ENCODE measurements at regions not wholly inside any gene's neighbourhood (a gene's known extent, or its start where the extent isn't known, plus 50 kb on each side); places are given as distances from the start of the nearest gene placed in this dataset.

DNA sequence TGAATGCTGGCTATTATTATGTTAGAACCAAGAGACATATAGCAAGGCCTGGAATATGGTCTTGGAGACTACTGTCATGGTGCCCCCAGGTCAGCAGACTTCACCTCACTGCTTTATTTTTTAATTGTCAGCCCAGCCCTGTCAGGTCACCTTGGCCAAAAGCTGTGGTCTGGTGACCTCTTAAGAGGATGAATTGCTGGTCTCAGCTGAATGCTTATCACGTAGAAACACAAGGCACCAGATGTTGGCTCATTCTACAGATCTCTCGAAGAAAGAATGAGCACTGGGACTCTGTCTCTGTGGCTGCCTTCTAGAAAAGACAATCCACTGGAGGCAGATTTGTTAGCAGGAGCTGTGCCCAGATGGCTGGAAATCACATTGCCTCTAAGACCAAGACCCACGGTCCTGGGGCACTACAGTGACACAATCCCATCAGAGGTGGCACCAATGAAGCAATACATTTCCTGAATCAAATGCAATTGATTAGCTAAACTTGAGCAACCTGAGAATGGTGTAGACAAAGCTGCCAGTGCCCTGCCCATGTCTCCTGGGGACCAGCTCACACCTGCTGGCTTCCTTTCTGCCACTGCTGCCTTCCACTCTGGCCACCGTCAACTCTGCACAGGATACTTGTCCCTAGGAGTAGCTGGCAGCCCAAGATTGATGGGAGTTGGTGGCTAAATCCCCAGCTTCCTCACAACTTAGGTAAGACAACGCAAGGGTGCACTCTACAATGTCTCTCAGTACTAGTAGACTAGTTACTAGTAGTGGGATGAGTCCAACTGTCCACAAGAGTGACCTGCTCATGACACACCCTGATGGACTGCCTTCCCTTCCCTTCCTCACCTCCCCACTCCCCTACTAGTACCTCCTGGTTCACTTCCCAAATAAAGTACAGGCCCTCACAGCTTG lies 384.9 kb upstream of the PROK2 start:
- Histone ChIP-seq H3K27ac (no peak overlapping the region), H3K36me3 (no peaks in the 10 kb centered on the region), H3K9me3 (no peaks in the 10 kb centered on the region), H3K4me1 (peaks cover 10% of the 10 kb centered on the region), H3K4me3 (no peak overlapping the region), H3K27me3 (ENCODE audit: low read depth) (no peaks in the 10 kb centered on the region)
- ATAC-seq (no peak), DNase-seq (no peak)
- TF ChIP-seq, protein P1, sequence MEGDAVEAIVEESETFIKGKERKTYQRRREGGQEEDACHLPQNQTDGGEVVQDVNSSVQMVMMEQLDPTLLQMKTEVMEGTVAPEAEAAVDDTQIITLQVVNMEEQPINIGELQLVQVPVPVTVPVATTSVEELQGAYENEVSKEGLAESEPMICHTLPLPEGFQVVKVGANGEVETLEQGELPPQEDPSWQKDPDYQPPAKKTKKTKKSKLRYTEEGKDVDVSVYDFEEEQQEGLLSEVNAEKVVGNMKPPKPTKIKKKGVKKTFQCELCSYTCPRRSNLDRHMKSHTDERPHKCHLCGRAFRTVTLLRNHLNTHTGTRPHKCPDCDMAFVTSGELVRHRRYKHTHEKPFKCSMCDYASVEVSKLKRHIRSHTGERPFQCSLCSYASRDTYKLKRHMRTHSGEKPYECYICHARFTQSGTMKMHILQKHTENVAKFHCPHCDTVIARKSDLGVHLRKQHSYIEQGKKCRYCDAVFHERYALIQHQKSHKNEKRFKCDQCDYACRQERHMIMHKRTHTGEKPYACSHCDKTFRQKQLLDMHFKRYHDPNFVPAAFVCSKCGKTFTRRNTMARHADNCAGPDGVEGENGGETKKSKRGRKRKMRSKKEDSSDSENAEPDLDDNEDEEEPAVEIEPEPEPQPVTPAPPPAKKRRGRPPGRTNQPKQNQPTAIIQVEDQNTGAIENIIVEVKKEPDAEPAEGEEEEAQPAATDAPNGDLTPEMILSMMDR (IDR thresholded peaks at IDR 0.05) = no peak
- intact Hi-C loops (cut with DNase I) = no loop called here

DNA sequence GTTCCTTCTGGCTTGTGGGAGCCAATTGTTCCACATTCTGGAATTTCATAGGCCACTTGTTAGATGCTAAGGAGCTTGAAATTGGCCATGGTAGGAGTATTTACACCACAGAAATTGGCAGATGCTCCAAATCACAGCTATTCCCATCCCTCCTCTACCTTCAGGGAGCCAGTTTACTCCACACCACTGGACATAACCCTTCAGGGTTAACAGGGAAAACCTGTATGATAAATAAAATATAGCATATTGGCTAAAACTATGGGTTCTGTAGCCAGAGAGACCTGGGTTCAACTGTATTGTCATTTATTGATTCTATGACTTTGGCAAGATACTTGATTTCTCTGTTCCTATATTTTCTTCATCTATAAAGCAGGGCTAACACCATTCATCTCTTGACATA lies 384.2 kb upstream of the PROK2 start:
- intact Hi-C loops (cut with DNase I) = no loop called here
- Histone ChIP-seq H3K9me3 (no peaks in the 10 kb centered on the region), H3K27ac (no peak overlapping the region), H3K27me3 (ENCODE audit: low read depth) (no peaks in the 10 kb centered on the region), H3K4me3 (no peak overlapping the region), H3K36me3 (no peaks in the 10 kb centered on the region), H3K4me1 (peaks cover 10% of the 10 kb centered on the region)
- ATAC-seq (no peak), DNase-seq (no peak)
- TF ChIP-seq, protein P1 (IDR thresholded peaks at IDR 0.05) = no peak

DNA sequence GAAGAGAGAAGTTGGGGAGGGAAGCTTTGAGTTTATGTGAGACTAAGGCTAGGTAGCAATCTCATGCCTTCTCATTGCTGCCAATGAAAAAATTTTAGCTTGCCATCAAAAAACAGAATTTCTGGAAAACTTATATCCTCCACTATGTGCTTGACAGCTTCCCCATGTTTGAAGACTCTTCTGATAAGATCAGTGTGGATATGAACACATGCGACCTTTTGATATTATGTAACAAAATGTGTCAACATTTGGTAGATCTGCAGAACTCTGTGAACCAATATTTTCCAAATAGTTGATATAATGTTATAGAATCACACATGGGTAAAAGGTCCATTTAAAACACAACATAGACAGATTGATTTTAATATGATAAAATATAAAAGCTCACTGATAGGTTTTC lies 380.9 kb upstream of the PROK2 start:
- Histone ChIP-seq H3K27me3 (ENCODE audit: low read depth) (no peaks in the 10 kb centered on the region), H3K4me1 (peaks cover 6% of the 10 kb centered on the region), H3K27ac (no peak overlapping the region), H3K4me3 (no peak overlapping the region), H3K9me3 (no peaks in the 10 kb centered on the region), H3K36me3 (no peaks in the 10 kb centered on the region)
- no peak for ATAC-seq
- intact Hi-C loops (cut with DNase I) = no loop called here
- DNase-seq = no peak
- TF ChIP-seq, protein P1 (IDR thresholded peaks at IDR 0.05) = no peak

DNA sequence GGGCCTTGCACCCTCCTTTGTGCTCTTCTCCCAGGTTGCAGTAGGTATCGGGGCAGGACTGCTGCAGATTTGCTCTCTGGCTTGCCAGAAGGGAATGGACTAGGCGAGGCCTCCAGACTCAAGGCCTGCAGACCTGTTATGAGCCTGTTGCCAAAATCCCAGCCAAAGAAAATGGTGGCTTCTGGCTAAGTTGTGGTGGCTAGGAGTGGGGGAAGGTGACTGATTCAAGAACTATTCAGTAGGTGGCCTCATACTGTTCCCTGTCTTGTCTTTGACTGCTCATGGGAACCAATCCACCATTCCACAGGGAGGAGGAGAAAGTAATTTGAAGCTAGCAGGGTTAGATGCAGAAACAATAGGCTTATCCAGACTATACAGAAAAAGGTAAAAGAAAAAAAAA lies 380.4 kb upstream of the PROK2 start:
- DNase-seq = no peak
- intact Hi-C loops (cut with DNase I) = no loop called here

GRCh38 chr3:72164635-72164978 lies 379.7 kb upstream of the PROK2 start:
- ATAC-seq (no peak), DNase-seq (no peak)
- peaks cover 6% of the 10 kb centered on the region for H3K4me1 ChIP-seq
- H3K27ac ChIP-seq = no peak overlapping the region
- H3K27me3 ChIP-seq (ENCODE audit: low read depth) = no peaks in the 10 kb centered on the region
- no peak overlapping the region for H3K4me3 ChIP-seq
- TF ChIP-seq, protein P1 (IDR thresholded peaks at IDR 0.05) = no peak
- no peaks in the 10 kb centered on the region for H3K9me3 ChIP-seq
- intact Hi-C loops (cut with DNase I) = no loop called here
- no peaks in the 10 kb centered on the region for H3K36me3 ChIP-seq

More for the DNA sequence above, 380.4 kb upstream of the PROK2 start:
- Histone ChIP-seq H3K4me1 (peaks cover 6% of the 10 kb centered on the region), H3K9me3 (no peaks in the 10 kb centered on the region), H3K36me3 (no peaks in the 10 kb centered on the region), H3K4me3 (no peak overlapping the region), H3K27me3 (ENCODE audit: low read depth) (no peaks in the 10 kb centered on the region), H3K27ac (no peak overlapping the region)
- ATAC-seq = no peak
- TF ChIP-seq, protein P1 (IDR thresholded peaks at IDR 0.05) = no peak
